PC-3 (cell line): ENCODE measurements at regions not wholly inside any gene's neighbourhood (a gene's known extent, or its start where the extent isn't known, plus 50 kb on each side); places are given as distances from the start of the nearest gene placed in this dataset.

Experiments
- ATAC-seq: fragments of 200-7000 bp; cut with Tn5 transposase; 2 replicates; pipeline ENCODE4 v1.9.1; 2020; ENCODE audit warnings: mild to moderate bottlenecking, moderate library complexity
- BruUV-seq: library from RNA; stranded (reverse); fragments of 400-500 nt; replicated peaks from 2 replicates; lab custom pipeline; 2021; lab: Mats Ljungman, UMichigan
- CTCF ChIA-PET: fragments of 300-600 bp; sonication (Branson Sonifier 250); formaldehyde crosslinking; loops from one replicate; lab custom pipeline; 2022; ENCODE audit warnings: antibody characterized with exemption; lab: Charles Lee
- POLR2A ChIA-PET: fragments of 300-600 bp; sonication (Branson Sonifier 250); formaldehyde crosslinking; loops from one replicate; lab custom pipeline; 2022; ENCODE audit warnings: antibody characterized with exemption; ENCODE audit not compliant: unreplicated experiment; lab: Charles Lee
- DNase-seq: peaks from one replicate; pipeline ENCODE4 v3.0.0-alpha.2; 2015
- H2AFZ ChIP-seq: fragments of 300-600 bp; sonication (generic); 2 replicates; pipeline ENCODE4 v1.6.0; 2016; ENCODE audit warnings: antibody characterized with exemption, low read length
- H3F3A ChIP-seq: fragments of 300-600 bp; sonication (generic); one replicate; pipeline ENCODE4 v1.6.0; 2017; ENCODE audit warnings: antibody characterized with exemption, low read length, control low read depth, mild to moderate bottlenecking; ENCODE audit not compliant: unreplicated experiment
- H3K27ac ChIP-seq: fragments of 300-600 bp; sonication (generic); 2 replicates; pipeline ENCODE4 v1.5.1; 2016; ENCODE audit warnings: mild to moderate bottlenecking, low read length
- H3K27me3 ChIP-seq: fragments of 300-600 bp; sonication (generic); 2 replicates; pipeline ENCODE4 v1.6.1; 2016; ENCODE audit warnings: low read length, mixed read lengths
- H3K36me3 ChIP-seq: fragments of 300-600 bp; sonication (generic); 2 replicates; pipeline ENCODE4 v1.6.1; 2016; ENCODE audit warnings: low read depth, mixed run types, low read length, mixed read lengths
- H3K4me1 ChIP-seq: fragments of 300-600 bp; sonication (generic); 2 replicates; pipeline ENCODE4 v1.5.1; 2016; ENCODE audit warnings: low read length; ENCODE audit not compliant: insufficient read depth
- H3K4me2 ChIP-seq: fragments of 300-600 bp; sonication (generic); 2 replicates; pipeline ENCODE4 v1.6.0; 2016; ENCODE audit warnings: low read length
- H3K4me3 ChIP-seq: fragments of 300-600 bp; sonication (generic); 2 replicates; pipeline ENCODE4 v1.5.1; 2016; ENCODE audit warnings: mild to moderate bottlenecking, low read length, mixed read lengths
- H3K79me2 ChIP-seq: fragments of 300-600 bp; sonication (generic); 2 replicates; pipeline ENCODE4 v1.6.1; 2017; ENCODE audit warnings: low read length, mixed read lengths
- H3K9ac ChIP-seq: fragments of 300-600 bp; sonication (generic); 2 replicates; pipeline ENCODE4 v1.6.0; 2016; ENCODE audit warnings: mild to moderate bottlenecking, low read length
- H3K9me2 ChIP-seq: fragments of 300-600 bp; sonication (generic); replicated peaks from 2 replicates; pipeline ENCODE4 v1.6.1; 2016; ENCODE audit warnings: mixed run types, low read length, mixed read lengths
- H3K9me3 ChIP-seq: fragments of 300-600 bp; sonication (generic); 2 replicates; pipeline ENCODE4 v1.6.1; 2016; ENCODE audit warnings: low read length, mixed read lengths
- H4K20me1 ChIP-seq: fragments of 300-600 bp; sonication (generic); 2 replicates; pipeline ENCODE4 v1.6.1; 2016; ENCODE audit warnings: low read length, mixed read lengths
- CTCF ChIP-seq: fragments of 300-600 bp; sonication (generic); conservative IDR thresholded peaks from 2 replicates; pipeline ENCODE4 v1.5.1; 2017; ENCODE audit warnings: antibody characterized with exemption, low read depth, mild to moderate bottlenecking, low read length
- EZH2 ChIP-seq: fragments of 300-600 bp; sonication (generic); IDR thresholded peaks from one replicate; pipeline ENCODE4 v1.6.1; 2017; ENCODE audit warnings: antibody characterized with exemption, mild to moderate bottlenecking, low read length; ENCODE audit not compliant: unreplicated experiment
- EZH2phosphoT487 ChIP-seq: fragments of 300-600 bp; sonication (generic); IDR thresholded peaks from 2 replicates; pipeline ENCODE4 v1.6.1; 2018; ENCODE audit warnings: mild to moderate bottlenecking, antibody characterized with exemption, low read length, borderline replicate concordance
- intact Hi-C: fragments of 100-400 bp; cut with micrococcal nuclease; formaldehyde crosslinking; loops from 2 replicates; pipeline ENCODE4 v1.9.0; 2023

- Histone ChIP-seq H3K9ac (no peak overlapping the region), H3K9me3 (no peaks in the 10 kb centered on the region), H3K4me2 (no peak overlapping the region), H3K27ac (no peak overlapping the region), H3K79me2 (no peaks in the 10 kb centered on the region), H4K20me1 (no peaks in the 10 kb centered on the region), H3K36me3 (no peaks in the 10 kb centered on the region), H3K9me2 (no peaks in the 10 kb centered on the region), H3K4me3 (no peak overlapping the region), H3F3A (no peaks in the 10 kb centered on the region), H2AFZ (no peak overlapping the region), H3K27me3 (peaks cover 11% of the 10 kb centered on the region; the same call in 1 of the 2 replicates), H3K4me1 (no peaks in the 10 kb centered on the region)
- no TSS peak for BruUV-seq
- ChIA-PET POLR2A (no interaction called here), CTCF (no interaction called here)
- ATAC-seq (no peak), DNase-seq (no peak)
- TF ChIP-seq CTCF (no peak), EZH2phosphoT487 (no peak), EZH2 (no peak)
- intact Hi-C loops: no loop called here
Measured at GRCh38 chr7:153939654-153940053, 112.5 kb upstream of the DPP6 start.

- no peak for TF ChIP-seq CTCF
- no peak for TF ChIP-seq EZH2phosphoT487
- TF ChIP-seq EZH2: no peak
- BruUV-seq: no TSS peak
Measured at GRCh38 chr7:153941061-153941460, 111.1 kb upstream of the DPP6 start.

GRCh38 chr7:153942036-153942435 is 110.2 kb upstream of the DPP6 start:
- intact Hi-C loops: no loop called here
- Histone ChIP-seq H3K9me2 (no peaks in the 10 kb centered on the region), H3K27me3 (peaks cover 11% of the 10 kb centered on the region; the same call in 1 of the 2 replicates), H3K27ac (no peak overlapping the region), H3K9me3 (no peaks in the 10 kb centered on the region), H2AFZ (no peak overlapping the region), H3K4me2 (no peak overlapping the region), H3K36me3 (no peaks in the 10 kb centered on the region), H3K79me2 (no peaks in the 10 kb centered on the region), H3K9ac (no peak overlapping the region), H3K4me1 (no peaks in the 10 kb centered on the region), H3F3A (no peaks in the 10 kb centered on the region), H3K4me3 (no peak overlapping the region), H4K20me1 (no peaks in the 10 kb centered on the region)
- ATAC-seq (no peak), DNase-seq (no peak)
- TF ChIP-seq EZH2 (no peak), CTCF (no peak), EZH2phosphoT487 (no peak)
- POLR2A ChIA-PET: no interaction called here
- BruUV-seq: no TSS peak
- CTCF ChIA-PET: no interaction called here

More at GRCh38 chr7:153941061-153941460, 111.1 kb upstream of the DPP6 start:
- Histone ChIP-seq H4K20me1 (no peaks in the 10 kb centered on the region), H3K27me3 (peaks cover 11% of the 10 kb centered on the region; the same call in 1 of the 2 replicates), H3K9me2 (no peaks in the 10 kb centered on the region), H3K4me3 (no peak overlapping the region), H3K4me1 (no peaks in the 10 kb centered on the region), H3K79me2 (no peaks in the 10 kb centered on the region), H3F3A (no peaks in the 10 kb centered on the region), H3K4me2 (no peak overlapping the region), H3K9ac (no peak overlapping the region), H3K9me3 (no peaks in the 10 kb centered on the region), H3K36me3 (no peaks in the 10 kb centered on the region), H3K27ac (no peak overlapping the region), H2AFZ (no peak overlapping the region)
- CTCF ChIA-PET: no interaction called here
- intact Hi-C loops: no loop called here
- ATAC-seq (no peak), DNase-seq (no peak)
- POLR2A ChIA-PET: no interaction called here
